Effector memory CD8-positive, alpha-beta T cell (primary cell): ENCODE measurements at regions not wholly inside any gene's neighbourhood (a gene's known extent, or its start where the extent isn't known, plus 50 kb on each side); places are given as distances from the start of the nearest gene placed in this dataset.
"Not testable (repeated sequence)": the region's sequence is repeated elsewhere in the genome, so short reads cannot be mapped to it uniquely, and the experiment has no call there.

Experiments used
- ATAC-seq: fragments of 150-1000 bp; cut with Tn5 transposase; replicated peaks from 2 replicates; pipeline ENCODE4 v1.10.0; 2021; ENCODE audit warnings: mild to moderate bottlenecking, moderate library complexity
- DNase-seq, 3 experiments: peaks; one replicate each; pipeline ENCODE4 v3.0.0; 2021
- H3K27ac Mint-ChIP-seq, 2 donors: one replicate each; pipeline ENCODE4 v1.8.0; 2022; ENCODE audit warnings: mild to moderate bottlenecking in 2 of 2, mixed read lengths in 2 of 2, moderate library complexity in 2 of 2
- H3K27me3 Mint-ChIP-seq, 2 donors: one replicate each; pipeline ENCODE4 v1.8.0; 2022; ENCODE audit warnings: mixed read lengths in 2 of 2
- H3K36me3 Mint-ChIP-seq: one replicate; pipeline ENCODE4 v1.8.0; 2022; ENCODE audit warnings: mild to moderate bottlenecking, moderate library complexity, mixed read lengths; ENCODE audit not compliant: insufficient read depth
- H3K4me1 Mint-ChIP-seq, 2 donors: one replicate each; pipeline ENCODE4 v1.8.0; 2022; ENCODE audit warnings: low read depth in 2 of 2, mixed read lengths in 2 of 2
- H3K4me3 Mint-ChIP-seq, 2 donors: one replicate each; pipeline ENCODE4 v1.8.0; 2022; ENCODE audit warnings: mild to moderate bottlenecking in 2 of 2, mixed read lengths in 2 of 2, moderate library complexity in 2 of 2
- H3K9me3 Mint-ChIP-seq, 2 donors: one replicate each; pipeline ENCODE4 v1.8.0; 2022; ENCODE audit warnings: mixed read lengths in 2 of 2

- H3K27me3 Mint-ChIP-seq: no peaks in the 10 kb centered on the region
- no peaks in the 10 kb centered on the region for H3K4me1 Mint-ChIP-seq
- ATAC-seq (no peak), DNase-seq (no peak)
- no peak overlapping the region for H3K4me3 Mint-ChIP-seq
- no peaks in the 10 kb centered on the region for H3K36me3 Mint-ChIP-seq
- H3K27ac Mint-ChIP-seq: no peak overlapping the region
- H3K9me3 Mint-ChIP-seq: peaks cover 3 to 7% of the 10 kb centered on the region in 2 donors
These were observed 365.3 kb upstream of the PKN2 start for GRCh38 chr1:88318740-88319139.

GRCh38 chr1:88320291-88320690 lies 363.8 kb upstream of the PKN2 start:
- no peak for ATAC-seq
- Mint-ChIP-seq H3K4me1 (no peaks in the 10 kb centered on the region), H3K27ac (no peak overlapping the region), H3K9me3 (peaks cover 0 to 7% of the 10 kb centered on the region in 2 donors), H3K36me3 (no peaks in the 10 kb centered on the region), H3K27me3 (no peaks in the 10 kb centered on the region), H3K4me3 (no peak overlapping the region)
- DNase-seq: no peak

GRCh38 chr1:88321706-88322105 lies 362.4 kb upstream of the PKN2 start:
- Mint-ChIP-seq H3K4me3 (no peak overlapping the region), H3K27me3 (no peaks in the 10 kb centered on the region), H3K36me3 (no peaks in the 10 kb centered on the region), H3K4me1 (no peaks in the 10 kb centered on the region), H3K27ac (no peak overlapping the region), H3K9me3 (peaks cover 0 to 7% of the 10 kb centered on the region in 2 donors)
- ATAC-seq: no peak
- DNase-seq: no peak

GRCh38 chr1:88324899-88325298 lies 359.2 kb upstream of the PKN2 start:
- no peak for DNase-seq
- Mint-ChIP-seq H3K36me3 (no peaks in the 10 kb centered on the region), H3K4me3 (no peak overlapping the region), H3K4me1 (no peaks in the 10 kb centered on the region), H3K27me3 (no peaks in the 10 kb centered on the region), H3K9me3 (peaks cover 0 to 7% of the 10 kb centered on the region in 2 donors), H3K27ac (no peak overlapping the region)
- ATAC-seq: no peak

GRCh38 chr1:88327391-88328267 lies 356.4 kb upstream of the PKN2 start:
- Mint-ChIP-seq H3K27me3 (no peaks in the 10 kb centered on the region), H3K9me3 (peaks cover 0 to 7% of the 10 kb centered on the region in 2 donors), H3K27ac (no peak overlapping the region), H3K4me1 (no peaks in the 10 kb centered on the region), H3K36me3 (no peaks in the 10 kb centered on the region), H3K4me3 (no peak overlapping the region)
- ATAC-seq (no peak), DNase-seq (no peak)

- no peak for DNase-seq
- no peaks in the 10 kb centered on the region for H3K4me1 Mint-ChIP-seq
- no peaks in the 10 kb centered on the region for H3K27me3 Mint-ChIP-seq
- no peaks in the 10 kb centered on the region for H3K9me3 Mint-ChIP-seq
- ATAC-seq: no peak
- H3K36me3 Mint-ChIP-seq: no peaks in the 10 kb centered on the region
- H3K4me3 Mint-ChIP-seq: no peak overlapping the region
- H3K27ac Mint-ChIP-seq: no peak overlapping the region
These were observed 353.9 kb upstream of the PKN2 start for GRCh38 chr1:88330201-88330600.

- H3K4me1 Mint-ChIP-seq: no peaks in the 10 kb centered on the region
- ATAC-seq (no peak), DNase-seq (no peak)
- no peaks in the 10 kb centered on the region for H3K9me3 Mint-ChIP-seq
- H3K27me3 Mint-ChIP-seq: no peaks in the 10 kb centered on the region
- H3K36me3 Mint-ChIP-seq: no peaks in the 10 kb centered on the region
- no peak overlapping the region for H3K27ac Mint-ChIP-seq
- no peak overlapping the region for H3K4me3 Mint-ChIP-seq
These were observed 350.9 kb upstream of the PKN2 start for GRCh38 chr1:88333086-88333695.

- H3K4me3 Mint-ChIP-seq: peak overlapping the region in 1 of 2 donors; percentile 48
- H3K4me1 Mint-ChIP-seq: no peaks in the 10 kb centered on the region
- no peaks in the 10 kb centered on the region for H3K27me3 Mint-ChIP-seq
- no peaks in the 10 kb centered on the region for H3K36me3 Mint-ChIP-seq
- DNase-seq: no peak
- no peak overlapping the region for H3K27ac Mint-ChIP-seq
- ATAC-seq: no peak
- no peaks in the 10 kb centered on the region for H3K9me3 Mint-ChIP-seq
These were observed 342.6 kb upstream of the PKN2 start for GRCh38 chr1:88341447-88341846.

GRCh38 chr1:88342081-88342480 lies 342.0 kb upstream of the PKN2 start:
- H3K27ac Mint-ChIP-seq, H3K27me3 Mint-ChIP-seq, H3K36me3 Mint-ChIP-seq, ATAC-seq, H3K4me1 Mint-ChIP-seq, H3K9me3 Mint-ChIP-seq, DNase-seq: not testable (repeated sequence)
- H3K4me3 Mint-ChIP-seq: peak overlapping the region in 1 of 2 donors; percentile 48

- Mint-ChIP-seq H3K36me3 (no peaks in the 10 kb centered on the region), H3K4me1 (no peaks in the 10 kb centered on the region), H3K27ac (no peak overlapping the region), H3K9me3 (peaks cover 0 to 1% of the 10 kb centered on the region in 2 donors), H3K27me3 (no peaks in the 10 kb centered on the region), H3K4me3 (no peak overlapping the region)
- ATAC-seq (no peak), DNase-seq (no peak)
These were observed 333.4 kb upstream of the PKN2 start for GRCh38 chr1:88350648-88351047.

GRCh38 chr1:88351960-88352359 lies 332.1 kb upstream of the PKN2 start:
- Mint-ChIP-seq H3K4me1 (no peaks in the 10 kb centered on the region), H3K27me3 (no peaks in the 10 kb centered on the region), H3K4me3 (no peak overlapping the region), H3K9me3 (peaks cover 0 to 1% of the 10 kb centered on the region in 2 donors), H3K36me3 (no peaks in the 10 kb centered on the region), H3K27ac (no peak overlapping the region)
- ATAC-seq (no peak), DNase-seq (no peak)

GRCh38 chr1:88354256-88354655 lies 329.8 kb upstream of the PKN2 start:
- Mint-ChIP-seq H3K4me1 (no peaks in the 10 kb centered on the region), H3K4me3 (no peak overlapping the region), H3K36me3 (no peaks in the 10 kb centered on the region), H3K27me3 (no peaks in the 10 kb centered on the region), H3K9me3 (peaks cover 0 to 1% of the 10 kb centered on the region in 2 donors), H3K27ac (no peak overlapping the region)
- no peak for DNase-seq
- no peak for ATAC-seq

- ATAC-seq: no peak
- Mint-ChIP-seq H3K4me1 (no peaks in the 10 kb centered on the region), H3K27ac (no peak overlapping the region), H3K9me3 (peaks cover 0 to 1% of the 10 kb centered on the region in 2 donors), H3K36me3 (no peaks in the 10 kb centered on the region), H3K4me3 (no peak overlapping the region), H3K27me3 (no peaks in the 10 kb centered on the region)
- DNase-seq: no peak
These were observed 326.3 kb upstream of the PKN2 start for GRCh38 chr1:88357729-88358128.

- ATAC-seq: no peak
- no peak for DNase-seq
- no peaks in the 10 kb centered on the region for H3K4me1 Mint-ChIP-seq
- no peak overlapping the region for H3K27ac Mint-ChIP-seq
- no peaks in the 10 kb centered on the region for H3K27me3 Mint-ChIP-seq
- peaks cover 0 to 2% of the 10 kb centered on the region in 2 donors for H3K9me3 Mint-ChIP-seq
- no peak overlapping the region for H3K4me3 Mint-ChIP-seq
- no peaks in the 10 kb centered on the region for H3K36me3 Mint-ChIP-seq
These were observed 312.5 kb upstream of the PKN2 start for GRCh38 chr1:88371436-88372023.
